HG03520 (cell line): ENCODE measurements at regions not wholly inside any gene's neighbourhood (a gene's known extent, or its start where the extent isn't known, plus 50 kb on each side); places are given as distances from the start of the nearest gene placed in this dataset.
A peak's percentile ranks its signal among the peaks of the same experiment; 100 is the strongest.

ENCODE experiments used
- ATAC-seq: cut with Tn5 transposase; IDR thresholded peaks from one replicate; pipeline ENCODE4 v1.9.1; 2021; ENCODE audit warnings: mild to moderate bottlenecking, moderate library complexity; ENCODE audit not compliant: unreplicated experiment

DNA sequence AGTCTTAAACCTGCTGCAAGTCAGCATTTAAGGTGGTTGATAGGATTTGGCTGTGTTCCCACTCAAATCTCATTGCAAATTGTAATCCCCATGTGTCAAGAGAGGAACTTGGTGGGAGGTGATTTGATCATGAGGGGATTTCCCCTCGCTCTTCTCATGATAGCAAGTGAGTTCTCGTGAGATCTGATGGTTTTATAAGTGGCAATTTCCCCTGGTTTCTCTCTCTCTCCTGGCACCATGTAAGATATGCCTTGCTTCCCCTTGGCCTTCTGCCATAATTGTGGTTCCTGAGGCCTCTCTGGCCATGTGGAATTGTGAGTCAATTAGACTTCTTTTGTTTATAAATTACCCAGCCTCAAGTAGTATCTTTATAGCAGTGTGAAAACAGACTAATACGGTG, 84.3 kb upstream of the SMC2 start:
- no peak for ATAC-seq

- ATAC-seq = no peak
Measured at GRCh38 chr9:104022083-104022482, 72.0 kb upstream of the SMC2 start.

DNA sequence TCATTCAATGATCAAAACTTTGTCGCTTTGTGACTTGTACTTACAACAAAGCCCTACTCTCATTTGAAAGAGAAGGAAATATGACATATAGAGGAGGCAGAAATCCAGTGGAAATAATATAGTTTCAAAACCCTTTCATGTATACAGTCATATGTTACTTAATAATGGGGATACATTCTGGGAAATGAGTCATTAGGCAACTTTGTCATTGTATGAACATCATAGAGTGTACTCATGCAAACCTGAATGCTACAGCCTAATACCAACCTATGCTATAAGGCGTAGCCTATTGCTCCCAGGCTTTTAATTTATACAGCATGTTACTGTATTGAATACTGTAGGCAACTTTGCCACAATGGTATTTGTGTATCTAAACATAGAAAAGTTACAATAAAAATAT, 69.0 kb upstream of the SMC2 start:
- ATAC-seq = no peak

DNA sequence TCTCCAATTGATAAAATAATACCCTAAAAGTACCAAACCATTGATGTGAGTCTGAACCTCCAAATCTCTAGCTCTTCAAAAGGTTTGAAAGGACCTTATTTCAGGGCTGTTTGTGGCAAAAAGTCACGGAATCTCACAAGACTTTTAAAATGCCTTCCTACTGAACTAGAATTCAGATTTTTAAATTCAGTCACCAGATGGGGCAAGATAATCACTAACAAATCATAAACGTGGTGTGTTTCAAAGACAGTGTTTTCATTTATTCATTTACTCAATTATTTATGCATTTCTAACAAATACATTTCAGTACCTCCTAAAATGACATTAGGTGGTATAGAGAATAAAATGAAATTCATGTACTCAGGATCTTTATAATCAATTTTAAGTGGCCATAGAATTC, 68.2 kb upstream of the SMC2 start:
- ATAC-seq = no peak

- peak; percentile 80 for ATAC-seq
Measured at GRCh38 chr9:104027295-104027694, 66.8 kb upstream of the SMC2 start.

DNA sequence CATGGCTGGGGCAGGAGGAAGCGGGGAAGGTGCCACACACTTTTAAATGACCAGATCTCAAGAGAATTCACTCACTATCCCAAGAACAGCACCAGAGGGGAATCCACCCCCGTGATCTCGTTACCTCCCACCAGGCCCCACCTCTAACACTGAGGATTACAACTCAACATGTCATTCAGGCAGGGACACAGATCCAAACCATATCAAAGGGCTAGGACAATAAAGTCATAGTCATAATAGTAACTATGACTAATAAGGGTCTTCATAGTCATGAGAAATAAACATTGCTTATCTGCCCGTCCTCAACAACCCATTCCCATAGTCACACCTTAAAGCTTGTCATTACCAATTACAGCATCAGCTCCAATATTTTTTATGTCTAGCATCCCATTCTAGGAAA, 65.3 kb upstream of the SMC2 start:
- ATAC-seq = no peak
